DOHH2 (cell line): ENCODE measurements at regions not wholly inside any gene's neighbourhood (a gene's known extent, or its start where the extent isn't known, plus 50 kb on each side); places are given as distances from the start of the nearest gene placed in this dataset.

Experiments
- EZH2phosphoT487 ChIP-seq: fragments of 200-600 bp; sonication (generic); IDR thresholded peaks from 2 replicates; pipeline ENCODE4 v1.6.1; 2017; ENCODE audit warnings: borderline replicate concordance, mild to moderate bottlenecking, antibody characterized with exemption, low read length, moderate library complexity, mixed read lengths
- TF ChIP-seq, protein P1 (sequence below): fragments of 200-600 bp; sonication (generic); IDR thresholded peaks from one replicate; pipeline ENCODE4 v1.5.1; 2014; ENCODE audit warnings: antibody characterized with exemption, mild to moderate bottlenecking, low read depth, low read length; ENCODE audit not compliant: poor library complexity, severe bottlenecking

DNA sequence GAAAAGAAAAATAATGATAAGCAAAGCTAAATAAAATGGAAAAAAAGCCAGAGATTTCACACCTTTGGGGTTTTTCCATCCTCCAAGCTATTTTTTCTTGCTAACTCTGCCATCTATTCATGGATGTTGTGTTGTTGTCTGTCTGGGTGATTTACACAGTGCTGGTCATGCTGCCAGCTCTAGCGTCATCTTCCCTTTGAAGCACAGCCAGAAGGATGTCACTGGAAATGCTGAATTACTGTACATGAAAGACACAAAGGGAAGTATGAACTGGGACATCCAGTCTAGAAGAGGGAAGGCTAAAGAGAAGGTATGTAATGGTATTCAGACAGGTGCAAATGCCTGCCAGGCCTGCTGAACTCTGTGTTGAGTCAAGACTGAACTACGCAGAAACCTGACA is 241.9 kb upstream of the STXBP5 start:
- TF ChIP-seq, protein P1, sequence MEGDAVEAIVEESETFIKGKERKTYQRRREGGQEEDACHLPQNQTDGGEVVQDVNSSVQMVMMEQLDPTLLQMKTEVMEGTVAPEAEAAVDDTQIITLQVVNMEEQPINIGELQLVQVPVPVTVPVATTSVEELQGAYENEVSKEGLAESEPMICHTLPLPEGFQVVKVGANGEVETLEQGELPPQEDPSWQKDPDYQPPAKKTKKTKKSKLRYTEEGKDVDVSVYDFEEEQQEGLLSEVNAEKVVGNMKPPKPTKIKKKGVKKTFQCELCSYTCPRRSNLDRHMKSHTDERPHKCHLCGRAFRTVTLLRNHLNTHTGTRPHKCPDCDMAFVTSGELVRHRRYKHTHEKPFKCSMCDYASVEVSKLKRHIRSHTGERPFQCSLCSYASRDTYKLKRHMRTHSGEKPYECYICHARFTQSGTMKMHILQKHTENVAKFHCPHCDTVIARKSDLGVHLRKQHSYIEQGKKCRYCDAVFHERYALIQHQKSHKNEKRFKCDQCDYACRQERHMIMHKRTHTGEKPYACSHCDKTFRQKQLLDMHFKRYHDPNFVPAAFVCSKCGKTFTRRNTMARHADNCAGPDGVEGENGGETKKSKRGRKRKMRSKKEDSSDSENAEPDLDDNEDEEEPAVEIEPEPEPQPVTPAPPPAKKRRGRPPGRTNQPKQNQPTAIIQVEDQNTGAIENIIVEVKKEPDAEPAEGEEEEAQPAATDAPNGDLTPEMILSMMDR: no peak
- TF ChIP-seq EZH2phosphoT487: no peak
